Esophagus muscularis mucosa (tissue), 3 donors: ENCODE measurements at regions not wholly inside any gene's neighbourhood (a gene's known extent, or its start where the extent isn't known, plus 50 kb on each side); places are given as distances from the start of the nearest gene placed in this dataset.
"Not testable (repeated sequence)": the region's sequence is repeated elsewhere in the genome, so short reads cannot be mapped to it uniquely, and the experiment has no call there.

Source experiments
- CTCF ChIP-seq, 3 experiments: fragments of 200-600 bp in 2 of 3; fragments of 450-650 bp in 1 of 3; sonication (generic) in 2 of 3; IDR thresholded peaks; one replicate each; pipeline ENCODE4 v1.5.1; 2017 to 2019; ENCODE audit warnings: antibody characterized with exemption in 3 of 3, mild to moderate bottlenecking in 2 of 3, moderate library complexity in 1 of 3
- POLR2A ChIP-seq: fragments of 450-650 bp; IDR thresholded peaks from one replicate; pipeline ENCODE4 v1.6.1; 2017; ENCODE audit warnings: antibody characterized with exemption, moderate library complexity, mild to moderate bottlenecking, low read depth
- POLR2AphosphoS5 ChIP-seq, 2 donors: sonication (generic); formaldehyde crosslinking; IDR thresholded peaks; one replicate each; pipeline ENCODE4 v1.6.1; 2017; ENCODE audit warnings: antibody characterized with exemption in 2 of 2

- not testable (repeated sequence) for TF ChIP-seq CTCF (IDR thresholded peaks at IDR 0.05); POLR2A; POLR2AphosphoS5 (IDR thresholded peaks at IDR 0.05)
Measured at GRCh38 chr11:67862896-67863295, 141.0 kb downstream of the UNC93B1 start.
